Cardiac muscle cell (in vitro differentiated cells and primary cell): ENCODE measurements at regions not wholly inside any gene's neighbourhood (a gene's known extent, or its start where the extent isn't known, plus 50 kb on each side); places are given as distances from the start of the nearest gene placed in this dataset.

ENCODE experiments used
- DNase-seq, 2 donors: peaks; one replicate each; pipeline versions ENCODE4 v3.0.0 to v3.0.0-alpha.2; 2010 to 2017; ENCODE audit warnings: low read depth in 1 of 2, low spot score in 1 of 2
- H3K27ac ChIP-seq: fragments of 200-600 bp; sonication (generic); 2 replicates; pipeline ENCODE4 v1.5.1; 2016
- H3K27me3 ChIP-seq: fragments of 200-600 bp; sonication (generic); 2 replicates; pipeline ENCODE4 v1.6.0; 2016; ENCODE audit warnings: control low read depth
- H3K36me3 ChIP-seq: fragments of 200-600 bp; sonication (generic); 2 replicates; pipeline ENCODE4 v1.5.1; 2016; ENCODE audit warnings: control low read depth
- H3K4me1 ChIP-seq: fragments of 200-600 bp; sonication (generic); 2 replicates; pipeline ENCODE4 v1.8.1; 2017; ENCODE audit warnings: low read depth, mild to moderate bottlenecking, mixed run types
- H3K4me3 ChIP-seq: fragments of 200-600 bp; sonication (generic); 2 replicates; pipeline ENCODE4 v1.5.1; 2016; ENCODE audit warnings: mild to moderate bottlenecking
- H3K9me3 ChIP-seq: fragments of 200-600 bp; sonication (generic); 2 replicates; pipeline ENCODE4 v1.5.1; 2017; ENCODE audit warnings: low read depth, mild to moderate bottlenecking, control low read depth
- TF ChIP-seq, protein P1 (sequence below): IDR thresholded peaks from 2 replicates; pipeline ENCODE4 v1.5.1; 2012; ENCODE audit warnings: low read depth, mild to moderate bottlenecking, low read length

DNA sequence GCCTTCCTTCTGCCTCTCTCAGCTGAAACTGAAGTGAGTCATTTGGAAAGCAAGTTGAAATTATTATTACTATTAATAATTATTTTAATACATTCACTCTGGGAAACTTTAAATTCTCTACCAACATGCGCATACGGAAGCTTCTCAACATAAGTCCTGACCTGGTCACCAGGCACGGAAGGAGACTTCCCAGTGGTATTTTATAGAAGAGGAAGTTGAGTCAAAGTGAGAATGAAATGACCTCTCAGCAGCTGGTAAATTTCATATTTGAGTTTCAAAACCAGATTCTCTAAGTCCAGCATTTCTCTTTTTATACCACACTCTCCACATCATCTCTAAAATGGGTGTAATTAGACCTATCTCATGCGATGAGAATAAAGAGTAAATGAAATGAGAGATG lies 747.4 kb downstream of the VRK1 start:
- TF ChIP-seq, protein P1, sequence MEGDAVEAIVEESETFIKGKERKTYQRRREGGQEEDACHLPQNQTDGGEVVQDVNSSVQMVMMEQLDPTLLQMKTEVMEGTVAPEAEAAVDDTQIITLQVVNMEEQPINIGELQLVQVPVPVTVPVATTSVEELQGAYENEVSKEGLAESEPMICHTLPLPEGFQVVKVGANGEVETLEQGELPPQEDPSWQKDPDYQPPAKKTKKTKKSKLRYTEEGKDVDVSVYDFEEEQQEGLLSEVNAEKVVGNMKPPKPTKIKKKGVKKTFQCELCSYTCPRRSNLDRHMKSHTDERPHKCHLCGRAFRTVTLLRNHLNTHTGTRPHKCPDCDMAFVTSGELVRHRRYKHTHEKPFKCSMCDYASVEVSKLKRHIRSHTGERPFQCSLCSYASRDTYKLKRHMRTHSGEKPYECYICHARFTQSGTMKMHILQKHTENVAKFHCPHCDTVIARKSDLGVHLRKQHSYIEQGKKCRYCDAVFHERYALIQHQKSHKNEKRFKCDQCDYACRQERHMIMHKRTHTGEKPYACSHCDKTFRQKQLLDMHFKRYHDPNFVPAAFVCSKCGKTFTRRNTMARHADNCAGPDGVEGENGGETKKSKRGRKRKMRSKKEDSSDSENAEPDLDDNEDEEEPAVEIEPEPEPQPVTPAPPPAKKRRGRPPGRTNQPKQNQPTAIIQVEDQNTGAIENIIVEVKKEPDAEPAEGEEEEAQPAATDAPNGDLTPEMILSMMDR: no peak
- Histone ChIP-seq H3K27me3 (no peaks in the 10 kb centered on the region), H3K27ac (no peak overlapping the region), H3K9me3 (no peaks in the 10 kb centered on the region), H3K4me3 (no peak overlapping the region), H3K36me3 (no peaks in the 10 kb centered on the region), H3K4me1 (no peaks in the 10 kb centered on the region)
- no peak for DNase-seq

DNA sequence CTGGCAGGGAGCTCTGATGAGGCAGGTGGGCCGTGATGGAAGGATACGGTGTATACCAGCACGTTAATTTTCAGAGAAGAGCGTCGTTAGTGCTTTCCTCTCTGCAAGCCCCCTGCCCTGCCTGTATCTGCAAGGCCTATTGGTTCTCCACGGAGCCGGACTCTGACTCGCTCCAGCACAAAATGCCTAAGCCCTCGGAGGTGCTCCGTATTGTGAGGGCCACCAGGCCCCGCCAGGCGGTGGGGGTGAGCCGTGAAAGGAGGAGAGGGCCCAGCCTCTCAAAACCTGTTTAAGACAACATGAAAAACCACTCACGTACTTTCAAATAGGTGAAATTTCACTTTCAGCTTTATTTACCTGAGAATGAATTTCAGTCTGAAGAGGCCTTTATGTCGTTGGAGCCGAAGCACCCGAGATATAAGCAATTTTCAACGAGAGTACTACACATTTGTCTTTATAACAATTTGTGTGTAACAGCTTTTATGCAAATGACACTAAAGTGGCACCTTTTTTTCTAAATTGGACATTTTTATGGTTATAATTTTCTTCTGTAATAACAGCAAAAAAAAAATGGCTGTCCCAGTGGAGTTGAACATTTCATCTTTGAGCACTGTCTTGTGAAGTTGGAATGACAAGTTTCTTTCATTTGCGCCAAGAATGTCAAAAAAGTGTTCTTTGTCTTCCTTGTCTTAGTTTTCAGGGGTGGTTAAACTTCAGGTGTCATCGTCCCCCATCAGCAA lies 749.5 kb downstream of the VRK1 start:
- no peaks in the 10 kb centered on the region for H3K9me3 ChIP-seq
- no peak for DNase-seq
- no peaks in the 10 kb centered on the region for H3K27me3 ChIP-seq
- H3K36me3 ChIP-seq: no peaks in the 10 kb centered on the region
- H3K27ac ChIP-seq: no peak overlapping the region
- no peak overlapping the region for H3K4me3 ChIP-seq
- no peaks in the 10 kb centered on the region for H3K4me1 ChIP-seq
- TF ChIP-seq, protein P1: no peak

DNA sequence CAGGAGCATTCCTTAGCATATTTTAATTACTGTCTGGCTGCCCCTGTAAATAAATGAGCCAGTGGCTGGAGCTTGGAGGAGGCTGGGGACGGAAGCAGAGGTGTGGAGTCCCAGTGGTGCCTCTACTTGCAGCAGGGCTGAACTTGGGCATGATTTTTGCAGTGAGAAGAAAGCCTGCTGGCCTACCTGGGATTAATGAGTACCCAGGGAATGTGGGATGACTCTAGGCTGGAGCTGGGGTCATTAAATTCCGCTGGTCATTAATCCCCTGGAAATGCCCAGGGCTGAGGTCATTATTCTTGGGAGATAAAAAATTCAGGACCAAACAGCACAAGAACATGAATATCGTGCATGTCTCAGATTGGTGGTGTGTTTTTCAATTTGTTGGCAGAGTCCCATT lies 753.3 kb downstream of the VRK1 start:
- TF ChIP-seq, protein P1: no peak
- H3K4me1 ChIP-seq: no peaks in the 10 kb centered on the region
- DNase-seq: no peak
- H3K9me3 ChIP-seq: no peaks in the 10 kb centered on the region
- H3K36me3 ChIP-seq: no peaks in the 10 kb centered on the region
- H3K4me3 ChIP-seq: no peak overlapping the region
- H3K27me3 ChIP-seq: no peaks in the 10 kb centered on the region
- H3K27ac ChIP-seq: no peak overlapping the region

DNA sequence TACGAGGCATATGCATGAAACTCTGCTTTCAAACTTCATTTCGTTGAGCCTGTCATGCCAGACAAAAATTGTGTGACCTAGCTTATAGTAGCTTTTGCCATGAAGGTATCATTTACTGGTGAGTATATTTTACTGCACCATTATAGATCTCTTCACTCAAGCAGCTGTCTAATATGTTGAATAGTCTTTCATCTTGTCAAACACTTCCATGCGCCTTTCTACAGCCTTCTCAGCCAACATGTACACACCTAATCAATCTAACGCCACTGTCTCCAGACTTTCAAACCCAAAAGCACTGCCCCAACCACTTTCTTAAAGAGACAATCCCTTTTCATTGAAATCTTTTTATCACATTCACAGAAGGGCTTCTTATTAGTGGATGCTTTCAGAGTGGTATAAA lies 757.4 kb downstream of the VRK1 start:
- DNase-seq: no peak
- Histone ChIP-seq H3K27me3 (no peaks in the 10 kb centered on the region), H3K36me3 (no peaks in the 10 kb centered on the region), H3K9me3 (no peaks in the 10 kb centered on the region), H3K27ac (no peak overlapping the region), H3K4me1 (no peaks in the 10 kb centered on the region), H3K4me3 (no peak overlapping the region)
- TF ChIP-seq, protein P1: no peak

DNA sequence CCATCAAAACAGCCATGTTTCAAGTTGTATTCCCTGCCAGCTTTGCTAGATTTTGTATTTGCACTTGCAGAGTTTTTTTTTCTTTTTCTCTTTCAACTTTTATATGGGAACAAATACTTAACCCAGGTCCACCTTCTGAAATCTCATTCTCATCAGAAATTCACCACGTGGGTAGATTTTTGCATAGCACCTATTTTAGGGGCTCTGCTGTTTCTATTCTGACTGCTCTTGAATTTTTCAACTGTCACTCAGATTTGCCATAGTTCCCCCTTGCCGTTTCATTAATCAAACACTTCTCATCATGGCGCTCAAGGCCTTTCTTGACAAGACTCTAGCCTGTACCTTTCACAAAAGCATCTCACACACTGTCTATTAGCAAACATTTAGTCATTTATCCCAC lies 767.2 kb downstream of the VRK1 start:
- H3K27me3 ChIP-seq: no peaks in the 10 kb centered on the region
- DNase-seq: no peak
- H3K27ac ChIP-seq: no peak overlapping the region
- H3K4me3 ChIP-seq: no peak overlapping the region
- TF ChIP-seq, protein P1: no peak
- H3K36me3 ChIP-seq: no peaks in the 10 kb centered on the region
- no peaks in the 10 kb centered on the region for H3K9me3 ChIP-seq
- H3K4me1 ChIP-seq: no peaks in the 10 kb centered on the region
